ENCODE measurements at regions not wholly inside any gene's neighbourhood (a gene's known extent, or its start where the extent isn't known, plus 50 kb on each side); places are given as distances from the start of the nearest gene placed in this dataset.

DNA sequence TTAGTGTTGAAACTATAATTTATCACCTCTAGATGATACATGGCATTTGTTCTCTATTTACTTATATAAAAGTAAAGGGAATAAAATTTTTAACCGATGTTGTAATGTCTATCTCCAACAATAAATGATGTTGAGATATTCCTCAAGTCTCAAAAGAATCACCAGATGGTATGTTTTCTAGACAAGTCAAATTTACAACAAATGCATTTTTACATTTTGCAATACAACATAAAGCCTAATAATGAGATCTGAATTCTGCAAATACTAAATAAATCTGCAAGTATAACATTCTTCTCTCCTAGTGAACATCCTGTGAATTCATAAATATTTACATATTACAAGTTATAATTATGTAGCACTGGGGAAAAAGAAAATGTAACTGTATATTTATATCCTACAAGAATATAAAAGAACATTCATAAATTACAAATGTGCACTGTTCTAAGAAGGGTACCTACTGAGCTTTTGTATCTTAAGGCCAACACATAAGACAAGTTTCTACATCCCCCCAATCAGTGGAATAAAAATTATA is 1504.4 kb upstream of the ZEB2 start:
- Histone ChIP-seq H3K4me3 (ENCODE audit: low read depth, low read length) (no peak overlapping the region), H3K4me1 (ENCODE audit: control insufficient read depth, insufficient read depth, low read length) (no peaks in the 10 kb centered on the region), H3K36me3 (ENCODE audit: control insufficient read depth in 2 of 2, insufficient read depth in 1 of 2, low read length in 2 of 2) (no peaks in the 10 kb centered on the region), H3K9me3 (ENCODE audit: control insufficient read depth, insufficient read depth, low read depth, low read length) (no peaks in the 10 kb centered on the region), H3K27ac (ENCODE audit: extremely low read depth, low read depth, low read length) (no peak overlapping the region)
- POLR2A ChIA-PET = no interaction called here
- CTCF ChIA-PET = no interaction called here
- TF ChIP-seq ZNF324 (tag by site-specific recombination; IDR thresholded peaks at IDR 0.05) (no peak), ZNF747 (tag by site-specific recombination; IDR thresholded peaks at IDR 0.05) (no peak), ZNF521 (tag by site-specific recombination; IDR thresholded peaks at IDR 0.05) (no peak), ZNF23 (tag by site-specific recombination; IDR thresholded peaks at IDR 0.05; ENCODE audit: borderline replicate concordance) (no peak), GLI4 (tag by site-specific recombination; IDR thresholded peaks at IDR 0.05) (no peak), ZNF660 (tag by site-specific recombination; IDR thresholded peaks at IDR 0.05) (no peak), ZBTB8A (tag by site-specific recombination; IDR thresholded peaks at IDR 0.05) (no peak), ZNF585B (tag by site-specific recombination; IDR thresholded peaks at IDR 0.05) (no peak), ZNF510 (tag by site-specific recombination; IDR thresholded peaks at IDR 0.05; ENCODE audit: insufficient replicate concordance) (no peak), ZNF366 (tag by site-specific recombination; conservative IDR thresholded peaks at IDR 0.05) (no peak), ZNF571 (tag by site-specific recombination; IDR thresholded peaks at IDR 0.05) (no peak), ZNF560 (tag by site-specific recombination; IDR thresholded peaks at IDR 0.05; ENCODE audit: borderline replicate concordance) (no peak)
- TF ChIP-seq, protein P1, sequence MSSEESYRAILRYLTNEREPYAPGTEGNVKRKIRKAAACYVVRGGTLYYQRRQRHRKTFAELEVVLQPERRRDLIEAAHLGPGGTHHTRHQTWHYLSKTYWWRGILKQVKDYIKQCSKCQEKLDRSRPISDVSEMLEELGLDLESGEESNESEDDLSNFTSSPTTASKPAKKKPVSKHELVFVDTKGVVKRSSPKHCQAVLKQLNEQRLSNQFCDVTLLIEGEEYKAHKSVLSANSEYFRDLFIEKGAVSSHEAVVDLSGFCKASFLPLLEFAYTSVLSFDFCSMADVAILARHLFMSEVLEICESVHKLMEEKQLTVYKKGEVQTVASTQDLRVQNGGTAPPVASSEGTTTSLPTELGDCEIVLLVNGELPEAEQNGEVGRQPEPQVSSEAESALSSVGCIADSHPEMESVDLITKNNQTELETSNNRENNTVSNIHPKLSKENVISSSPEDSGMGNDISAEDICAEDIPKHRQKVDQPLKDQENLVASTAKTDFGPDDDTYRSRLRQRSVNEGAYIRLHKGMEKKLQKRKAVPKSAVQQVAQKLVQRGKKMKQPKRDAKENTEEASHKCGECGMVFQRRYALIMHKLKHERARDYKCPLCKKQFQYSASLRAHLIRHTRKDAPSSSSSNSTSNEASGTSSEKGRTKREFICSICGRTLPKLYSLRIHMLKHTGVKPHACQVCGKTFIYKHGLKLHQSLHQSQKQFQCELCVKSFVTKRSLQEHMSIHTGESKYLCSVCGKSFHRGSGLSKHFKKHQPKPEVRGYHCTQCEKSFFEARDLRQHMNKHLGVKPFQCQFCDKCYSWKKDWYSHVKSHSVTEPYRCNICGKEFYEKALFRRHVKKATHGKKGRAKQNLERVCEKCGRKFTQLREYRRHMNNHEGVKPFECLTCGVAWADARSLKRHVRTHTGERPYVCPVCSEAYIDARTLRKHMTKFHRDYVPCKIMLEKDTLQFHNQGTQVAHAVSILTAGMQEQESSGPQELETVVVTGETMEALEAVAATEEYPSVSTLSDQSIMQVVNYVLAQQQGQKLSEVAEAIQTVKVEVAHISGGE (tag by site-specific recombination; conservative IDR thresholded peaks at IDR 0.05; ENCODE audit: low read depth) = no peak
- TF ChIP-seq, protein P2, sequence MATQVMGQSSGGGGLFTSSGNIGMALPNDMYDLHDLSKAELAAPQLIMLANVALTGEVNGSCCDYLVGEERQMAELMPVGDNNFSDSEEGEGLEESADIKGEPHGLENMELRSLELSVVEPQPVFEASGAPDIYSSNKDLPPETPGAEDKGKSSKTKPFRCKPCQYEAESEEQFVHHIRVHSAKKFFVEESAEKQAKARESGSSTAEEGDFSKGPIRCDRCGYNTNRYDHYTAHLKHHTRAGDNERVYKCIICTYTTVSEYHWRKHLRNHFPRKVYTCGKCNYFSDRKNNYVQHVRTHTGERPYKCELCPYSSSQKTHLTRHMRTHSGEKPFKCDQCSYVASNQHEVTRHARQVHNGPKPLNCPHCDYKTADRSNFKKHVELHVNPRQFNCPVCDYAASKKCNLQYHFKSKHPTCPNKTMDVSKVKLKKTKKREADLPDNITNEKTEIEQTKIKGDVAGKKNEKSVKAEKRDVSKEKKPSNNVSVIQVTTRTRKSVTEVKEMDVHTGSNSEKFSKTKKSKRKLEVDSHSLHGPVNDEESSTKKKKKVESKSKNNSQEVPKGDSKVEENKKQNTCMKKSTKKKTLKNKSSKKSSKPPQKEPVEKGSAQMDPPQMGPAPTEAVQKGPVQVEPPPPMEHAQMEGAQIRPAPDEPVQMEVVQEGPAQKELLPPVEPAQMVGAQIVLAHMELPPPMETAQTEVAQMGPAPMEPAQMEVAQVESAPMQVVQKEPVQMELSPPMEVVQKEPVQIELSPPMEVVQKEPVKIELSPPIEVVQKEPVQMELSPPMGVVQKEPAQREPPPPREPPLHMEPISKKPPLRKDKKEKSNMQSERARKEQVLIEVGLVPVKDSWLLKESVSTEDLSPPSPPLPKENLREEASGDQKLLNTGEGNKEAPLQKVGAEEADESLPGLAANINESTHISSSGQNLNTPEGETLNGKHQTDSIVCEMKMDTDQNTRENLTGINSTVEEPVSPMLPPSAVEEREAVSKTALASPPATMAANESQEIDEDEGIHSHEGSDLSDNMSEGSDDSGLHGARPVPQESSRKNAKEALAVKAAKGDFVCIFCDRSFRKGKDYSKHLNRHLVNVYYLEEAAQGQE (tag by site-specific recombination; IDR thresholded peaks at IDR 0.05) = no peak
- TF ChIP-seq, protein P3, sequence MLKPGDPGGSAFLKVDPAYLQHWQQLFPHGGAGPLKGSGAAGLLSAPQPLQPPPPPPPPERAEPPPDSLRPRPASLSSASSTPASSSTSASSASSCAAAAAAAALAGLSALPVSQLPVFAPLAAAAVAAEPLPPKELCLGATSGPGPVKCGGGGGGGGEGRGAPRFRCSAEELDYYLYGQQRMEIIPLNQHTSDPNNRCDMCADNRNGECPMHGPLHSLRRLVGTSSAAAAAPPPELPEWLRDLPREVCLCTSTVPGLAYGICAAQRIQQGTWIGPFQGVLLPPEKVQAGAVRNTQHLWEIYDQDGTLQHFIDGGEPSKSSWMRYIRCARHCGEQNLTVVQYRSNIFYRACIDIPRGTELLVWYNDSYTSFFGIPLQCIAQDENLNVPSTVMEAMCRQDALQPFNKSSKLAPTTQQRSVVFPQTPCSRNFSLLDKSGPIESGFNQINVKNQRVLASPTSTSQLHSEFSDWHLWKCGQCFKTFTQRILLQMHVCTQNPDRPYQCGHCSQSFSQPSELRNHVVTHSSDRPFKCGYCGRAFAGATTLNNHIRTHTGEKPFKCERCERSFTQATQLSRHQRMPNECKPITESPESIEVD (tag by site-specific recombination; IDR thresholded peaks at IDR 0.05) = no peak
- TF ChIP-seq, protein P4, sequence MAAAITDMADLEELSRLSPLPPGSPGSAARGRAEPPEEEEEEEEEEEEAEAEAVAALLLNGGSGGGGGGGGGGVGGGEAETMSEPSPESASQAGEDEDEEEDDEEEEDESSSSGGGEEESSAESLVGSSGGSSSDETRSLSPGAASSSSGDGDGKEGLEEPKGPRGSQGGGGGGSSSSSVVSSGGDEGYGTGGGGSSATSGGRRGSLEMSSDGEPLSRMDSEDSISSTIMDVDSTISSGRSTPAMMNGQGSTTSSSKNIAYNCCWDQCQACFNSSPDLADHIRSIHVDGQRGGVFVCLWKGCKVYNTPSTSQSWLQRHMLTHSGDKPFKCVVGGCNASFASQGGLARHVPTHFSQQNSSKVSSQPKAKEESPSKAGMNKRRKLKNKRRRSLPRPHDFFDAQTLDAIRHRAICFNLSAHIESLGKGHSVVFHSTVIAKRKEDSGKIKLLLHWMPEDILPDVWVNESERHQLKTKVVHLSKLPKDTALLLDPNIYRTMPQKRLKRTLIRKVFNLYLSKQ (tag by site-specific recombination; IDR thresholded peaks at IDR 0.05; ENCODE audit: borderline replicate concordance) = no peak

Measured in HEK293 (cell line).